Fibroblast of pulmonary artery (primary cell): ENCODE measurements at regions not wholly inside any gene's neighbourhood (a gene's known extent, or its start where the extent isn't known, plus 50 kb on each side); places are given as distances from the start of the nearest gene placed in this dataset.

ENCODE experiments used
- DNase-seq: peaks from one replicate; pipeline ENCODE4 v3.0.0-alpha.2; 2010; ENCODE audit warnings: low read depth
- H3K4me3 ChIP-seq: replicated peaks from 2 replicates; pipeline ENCODE4 v1.5.1; 2011; ENCODE audit warnings: low read depth, mild to moderate bottlenecking, control low read depth, low read length, moderate library complexity
- CTCF ChIP-seq: IDR thresholded peaks from 2 replicates; pipeline ENCODE4 v1.5.1; 2011; ENCODE audit warnings: mild to moderate bottlenecking, control low read depth, low read length, inconsistent platforms; ENCODE audit errors: missing control alignments

- DNase-seq, result no peak
- no peak overlapping the region for H3K4me3 ChIP-seq
- no peak for TF ChIP-seq CTCF
Measured at GRCh38 chr13:58597552-58597951, 966.0 kb downstream of the PCDH17 start.

GRCh38 chr13:58598241-58598640 is 966.7 kb downstream of the PCDH17 start:
- DNase-seq, result no peak
- H3K4me3 ChIP-seq, result no peak overlapping the region
- no peak for TF ChIP-seq CTCF

- H3K4me3 ChIP-seq, result no peak overlapping the region
- no peak for DNase-seq
- no peak for TF ChIP-seq CTCF
Measured at GRCh38 chr13:58611117-58611516, 979.6 kb downstream of the PCDH17 start.

- H3K4me3 ChIP-seq, result no peak overlapping the region
- no peak for DNase-seq
- TF ChIP-seq CTCF, result no peak
Measured at GRCh38 chr13:58617880-58618665, 986.5 kb downstream of the PCDH17 start.

- H3K4me3 ChIP-seq, result no peak overlapping the region
- no peak for TF ChIP-seq CTCF
- DNase-seq, result no peak
Measured at GRCh38 chr13:58619396-58620113, 988.0 kb downstream of the PCDH17 start.

GRCh38 chr13:58620176-58620575 is 988.6 kb downstream of the PCDH17 start:
- H3K4me3 ChIP-seq, result no peak overlapping the region
- no peak for DNase-seq
- no peak for TF ChIP-seq CTCF
